PC-9 (cell line): ENCODE measurements at regions not wholly inside any gene's neighbourhood (a gene's known extent, or its start where the extent isn't known, plus 50 kb on each side); places are given as distances from the start of the nearest gene placed in this dataset.

ENCODE experiments used
- CTCF ChIP-seq: fragments of 200-600 bp; sonication (generic); conservative IDR thresholded peaks from 2 replicates; pipeline ENCODE4 v1.6.1; 2017; ENCODE audit warnings: mixed run types, antibody characterized with exemption, mild to moderate bottlenecking, moderate library complexity
- EZH2 ChIP-seq: fragments of 200-600 bp; sonication (generic); IDR thresholded peaks from 2 replicates; pipeline ENCODE4 v1.8.0; 2017; ENCODE audit warnings: antibody characterized with exemption, low read depth

- no peak for TF ChIP-seq CTCF
- no peak for TF ChIP-seq EZH2
Measured at GRCh38 chr14:101125313-101125712, 221.8 kb upstream of the RTL1 start.
